NCI-H526 (cell line): ENCODE measurements at regions not wholly inside any gene's neighbourhood (a gene's known extent, or its start where the extent isn't known, plus 50 kb on each side); places are given as distances from the start of the nearest gene placed in this dataset.
A peak's percentile ranks its signal among the peaks of the same experiment; 100 is the strongest.

Source experiments
- DNase-seq, 2 experiments: peaks; one replicate each; lab custom pipeline; 2025; lab: John Stamatoyannopoulos, UW

GRCh38 chr18:28834889-28835288, 658.0 kb upstream of the CDH2 start:
- no peak for DNase-seq

GRCh38 chr18:28831908-28832307, 655.0 kb upstream of the CDH2 start:
- DNase-seq = peak; percentile 21 to 32

DNA sequence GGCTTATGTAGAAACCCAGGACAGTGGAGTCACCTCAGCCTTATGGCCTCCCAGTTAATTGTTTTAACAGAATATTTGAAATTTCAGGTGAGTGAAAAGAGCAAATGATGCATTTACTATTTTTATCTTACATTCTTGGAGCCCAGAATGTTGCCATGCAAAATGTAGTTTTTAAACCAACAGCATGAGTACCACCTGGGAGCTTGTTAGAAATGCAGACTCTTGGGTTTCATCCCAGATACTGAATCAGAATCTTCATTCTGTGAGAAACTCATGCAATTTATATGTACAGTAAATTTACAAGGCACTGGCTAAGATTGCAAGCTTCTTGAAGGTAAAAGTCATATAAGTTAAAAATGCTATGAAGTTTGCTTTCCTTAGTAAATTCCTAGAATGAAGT, 654.5 kb upstream of the CDH2 start:
- no peak for DNase-seq

- DNase-seq = no peak
Observed at GRCh38 chr18:28826107-28826506, 649.2 kb upstream of the CDH2 start.

DNA sequence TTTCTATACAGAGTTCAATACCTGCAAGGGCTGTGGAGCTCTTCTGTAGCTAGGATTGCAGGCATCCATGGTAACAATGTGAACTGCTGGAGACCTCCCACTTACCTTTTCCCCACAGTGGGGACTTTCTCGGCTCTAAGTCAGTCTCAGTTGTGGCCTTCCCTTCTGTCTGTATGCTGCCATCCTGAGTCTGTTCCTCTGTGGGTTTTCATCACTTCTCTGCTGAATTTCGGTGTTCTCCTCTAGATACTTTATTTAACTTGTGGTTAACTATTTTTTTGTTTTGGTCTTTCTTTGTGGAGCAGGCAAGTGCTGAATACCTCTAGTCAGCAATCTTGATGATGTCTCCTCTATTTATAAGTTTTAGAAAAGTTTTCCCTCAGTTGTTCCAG, 647.2 kb upstream of the CDH2 start:
- no peak for DNase-seq

- DNase-seq = no peak
Observed at GRCh38 chr18:28823506-28824182, 646.7 kb upstream of the CDH2 start.

GRCh38 chr18:28820353-28820752, 643.4 kb upstream of the CDH2 start:
- DNase-seq = no peak

DNA sequence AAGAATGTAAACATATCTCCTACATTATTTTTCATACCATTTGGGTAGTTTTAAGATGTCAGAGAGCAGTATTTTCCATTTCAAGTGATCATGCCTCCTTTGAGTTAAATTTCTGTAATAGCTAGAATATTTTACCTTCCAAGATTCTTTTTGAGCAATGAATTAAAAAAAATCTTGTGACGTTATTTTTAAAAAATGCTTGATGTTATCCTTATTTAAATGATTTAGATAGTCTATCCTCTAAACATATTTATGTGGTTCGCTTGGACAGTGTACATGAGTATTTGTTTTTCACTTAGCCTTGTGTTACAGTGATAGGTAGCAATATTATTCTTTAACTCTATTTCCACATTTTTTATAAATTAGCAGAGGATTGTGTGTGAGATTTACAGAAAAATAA, 639.2 kb upstream of the CDH2 start:
- DNase-seq = no peak

DNA sequence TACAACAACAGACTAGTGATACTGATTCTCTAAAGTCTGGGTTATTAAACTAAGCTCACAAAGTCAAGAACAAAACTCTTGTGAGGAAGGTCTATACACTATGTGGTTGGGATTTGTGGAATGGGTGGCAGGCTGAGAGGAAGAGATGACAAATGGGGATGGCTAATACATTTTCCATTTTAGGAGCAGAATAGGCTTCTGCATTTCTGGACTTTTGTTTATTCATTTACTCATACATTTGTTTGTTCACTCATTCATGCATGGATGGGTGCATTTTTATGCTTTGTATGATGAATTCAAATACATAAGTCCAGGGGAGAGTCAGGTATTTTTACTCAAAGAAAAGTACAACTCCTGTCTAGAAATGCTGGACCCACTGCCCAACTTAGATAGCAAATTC, 637.4 kb upstream of the CDH2 start:
- no peak for DNase-seq

DNA sequence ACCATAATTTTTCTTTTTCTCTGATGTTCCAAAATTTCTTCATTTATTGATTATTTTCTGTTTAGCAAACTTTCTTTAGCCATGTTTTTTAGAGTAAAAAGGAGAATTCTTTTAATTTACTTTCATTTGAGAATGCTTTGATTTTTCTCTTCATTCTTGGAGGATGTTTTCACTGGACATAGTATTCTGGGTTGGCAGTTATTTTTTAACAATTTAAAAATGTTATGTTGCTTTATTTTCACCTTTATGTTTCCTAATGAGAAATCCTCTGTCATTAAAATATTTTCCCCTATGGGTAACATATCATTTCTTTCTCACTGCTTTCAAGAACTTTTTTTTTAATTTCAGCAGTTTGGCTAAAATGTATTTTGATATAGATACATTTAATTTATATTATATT, 631.4 kb upstream of the CDH2 start:
- DNase-seq = no peak

GRCh38 chr18:28805491-28805890, 628.6 kb upstream of the CDH2 start:
- no peak for DNase-seq

GRCh38 chr18:28804512-28805202, 627.7 kb upstream of the CDH2 start:
- no peak for DNase-seq

DNA sequence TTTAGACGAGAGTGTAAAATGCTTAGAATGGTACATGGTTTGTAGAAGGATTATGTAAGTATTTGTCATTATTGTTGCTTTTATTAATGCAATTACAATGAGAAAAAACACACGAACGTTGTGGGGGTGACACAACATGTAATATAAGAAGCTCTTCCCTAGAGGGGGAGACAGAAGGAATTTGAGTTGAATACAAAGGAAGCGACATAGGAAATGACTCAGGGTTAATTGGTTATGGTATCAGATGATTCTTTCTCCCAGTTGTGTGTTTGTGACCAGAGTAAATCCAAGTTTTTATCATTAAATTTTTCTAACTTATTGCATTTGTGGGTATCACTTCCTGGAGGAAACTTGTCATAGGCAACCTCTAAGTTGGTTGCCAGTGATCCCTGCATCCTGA, 625.6 kb upstream of the CDH2 start:
- no peak for DNase-seq

GRCh38 chr18:28801876-28802275, 624.9 kb upstream of the CDH2 start:
- no peak for DNase-seq

DNA sequence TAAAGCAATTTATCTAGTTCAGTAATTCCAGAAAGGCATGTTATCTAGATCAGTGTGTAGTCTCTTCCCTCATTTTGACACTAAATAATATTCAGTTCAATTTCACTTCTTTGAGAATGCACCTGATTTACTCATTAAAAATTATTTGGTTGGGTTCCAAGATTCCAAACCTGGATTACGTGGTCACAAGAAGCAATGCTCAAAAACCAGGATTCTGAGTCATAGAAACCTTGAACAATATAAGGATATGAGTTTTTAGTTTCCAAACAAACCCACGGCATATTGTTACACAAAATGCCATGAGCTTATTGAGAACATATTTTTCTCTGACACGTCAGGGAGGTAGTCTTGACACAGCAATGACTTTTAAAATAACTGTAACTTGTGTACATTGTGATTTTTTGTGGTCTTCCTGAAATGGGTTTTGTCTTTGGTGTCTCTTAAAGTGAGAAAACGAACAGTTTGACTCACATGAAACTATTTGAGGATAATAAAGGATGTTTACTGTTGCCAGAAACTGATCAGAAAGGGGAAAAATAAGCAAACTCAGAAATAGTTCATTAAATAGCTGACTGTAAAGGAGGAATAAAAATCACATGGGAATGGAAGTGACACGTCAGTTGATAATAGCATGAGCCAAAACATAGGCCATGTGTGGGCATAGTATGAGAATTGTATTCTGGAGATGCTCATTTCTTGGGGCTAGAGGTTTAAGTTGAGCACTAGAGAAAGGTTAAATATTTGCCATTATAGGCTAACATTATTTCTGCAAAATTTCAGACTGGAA, 617.7 kb upstream of the CDH2 start:
- no peak for DNase-seq

GRCh38 chr18:28793901-28794300, 617.0 kb upstream of the CDH2 start:
- no peak for DNase-seq

DNA sequence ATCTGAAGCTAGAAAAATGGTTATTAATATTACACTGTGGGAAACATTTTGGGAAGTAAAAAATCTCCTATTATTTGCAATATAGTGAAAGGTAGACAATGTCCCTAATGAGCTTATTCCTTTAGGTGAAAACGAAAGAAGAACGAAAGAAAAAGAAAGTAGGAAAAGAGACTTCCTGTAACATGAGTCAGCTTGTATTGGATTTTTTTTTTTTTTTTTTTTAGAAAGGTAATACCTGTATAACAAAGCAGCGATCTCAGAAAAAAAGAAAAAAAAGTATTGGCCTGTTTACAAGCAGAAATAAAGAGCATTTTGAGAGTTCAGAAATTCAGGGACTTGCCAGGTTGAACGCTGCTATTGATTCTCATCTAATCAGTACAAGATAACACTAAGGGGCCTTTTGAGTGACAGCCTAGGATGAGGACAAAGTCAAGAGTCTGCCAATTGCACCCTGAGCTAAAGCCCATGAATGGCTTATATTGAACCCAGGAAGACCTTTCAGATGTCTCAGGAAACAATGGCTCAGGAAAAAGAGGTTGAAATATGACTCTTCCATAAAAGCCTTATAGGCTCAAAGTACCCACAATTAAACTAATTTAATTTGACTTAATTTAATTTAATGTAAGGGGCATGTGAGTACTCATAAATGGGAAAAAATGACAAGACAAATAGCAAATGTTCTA, 615.6 kb upstream of the CDH2 start:
- no peak for DNase-seq

DNA sequence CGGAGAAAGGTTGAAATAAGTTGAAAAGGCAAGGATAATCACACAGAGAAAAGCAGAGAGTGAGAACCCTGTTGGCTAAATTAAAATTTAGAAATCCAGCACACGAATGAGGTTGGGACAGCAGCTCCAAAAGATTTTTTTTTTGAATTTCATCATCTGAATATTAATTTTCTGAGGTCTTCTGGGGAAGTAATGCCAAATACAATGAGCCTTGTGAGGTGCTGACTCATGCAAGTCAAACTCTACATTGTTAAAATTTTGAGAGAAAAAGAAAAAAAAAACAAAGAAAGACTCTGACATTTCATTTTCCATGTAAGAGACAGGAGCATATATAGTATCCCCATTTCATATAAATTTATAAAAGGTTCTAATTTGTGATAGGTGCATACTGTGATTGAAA, 614.2 kb upstream of the CDH2 start:
- DNase-seq = no peak

DNA sequence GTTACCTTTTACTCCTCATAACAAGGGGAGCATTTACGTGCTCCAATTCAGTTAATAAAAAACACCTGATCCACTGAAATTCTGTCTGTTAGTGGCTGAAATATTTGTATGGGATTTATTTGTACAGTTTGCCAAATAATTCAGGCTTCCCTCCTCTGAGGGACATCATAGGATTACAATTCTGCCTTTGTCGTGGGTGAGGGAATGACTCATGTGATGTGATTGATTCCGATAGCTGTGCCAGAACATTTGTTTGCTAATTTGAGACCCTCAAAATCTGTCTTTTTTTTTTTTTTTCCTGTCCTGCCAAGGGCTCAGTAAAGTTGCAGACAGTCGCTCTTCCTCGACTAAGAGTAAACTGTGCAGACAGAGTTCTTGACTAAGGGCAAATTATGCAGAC, 612.6 kb upstream of the CDH2 start:
- no peak for DNase-seq

DNA sequence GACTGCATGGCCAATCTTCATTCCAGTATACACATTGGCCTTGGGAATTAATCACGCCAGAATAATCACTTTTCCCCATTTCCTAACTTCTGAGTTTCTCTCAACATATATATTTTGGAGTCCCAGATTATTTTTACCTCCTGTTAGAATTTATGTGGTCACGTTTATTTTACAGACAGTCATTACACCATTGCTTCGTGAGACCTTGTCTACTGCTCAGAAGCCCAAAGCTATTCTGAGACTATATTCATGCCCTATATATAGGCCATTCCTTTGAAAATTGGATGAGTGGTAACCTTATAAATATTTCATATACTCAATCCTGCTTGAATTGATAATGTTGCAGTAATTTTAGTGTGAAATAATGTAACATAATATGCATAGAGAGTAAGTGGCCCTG, 610.0 kb upstream of the CDH2 start:
- no peak for DNase-seq

GRCh38 chr18:28781616-28782362, 604.9 kb upstream of the CDH2 start:
- no peak for DNase-seq

- DNase-seq = no peak
Observed at GRCh38 chr18:28778706-28779105, 601.8 kb upstream of the CDH2 start.
